CD4-positive, alpha-beta T cell treated with Interleukin-17A for 1 hour (primary cell): ENCODE measurements at regions not wholly inside any gene's neighbourhood (a gene's known extent, or its start where the extent isn't known, plus 50 kb on each side); places are given as distances from the start of the nearest gene placed in this dataset.

Source experiments
- DNase-seq: peaks from one replicate; pipeline ENCODE4 v3.0.0-alpha.2; 2020

DNA sequence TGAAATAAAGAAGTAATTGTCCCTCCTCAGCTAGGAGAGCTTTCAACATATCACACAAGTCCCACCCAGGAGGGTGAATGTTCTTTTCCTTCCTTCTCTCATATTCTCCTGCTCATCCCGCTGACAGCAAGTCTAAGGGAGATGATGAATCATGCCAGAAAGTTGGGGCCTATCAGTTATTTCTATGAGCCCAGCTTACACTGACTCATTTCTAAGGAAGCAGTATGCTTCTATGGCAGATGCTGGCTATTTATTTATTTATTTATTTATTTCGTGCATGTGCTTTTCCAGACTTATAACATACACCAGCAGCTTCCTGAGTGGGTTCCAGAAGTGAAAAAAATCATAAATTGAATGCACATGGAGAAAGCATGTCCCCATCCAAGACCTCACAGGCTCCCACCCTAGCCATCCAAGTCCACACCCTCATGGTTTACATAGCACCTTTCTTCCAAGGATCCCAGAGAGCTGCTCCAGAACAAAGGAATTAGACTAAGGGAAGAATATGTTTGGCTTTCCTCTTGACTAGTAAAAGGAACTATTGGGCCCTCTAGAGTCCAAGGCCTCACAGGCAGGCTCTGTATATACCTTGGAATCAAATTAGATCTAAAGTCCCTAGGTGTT is 1074.2 kb upstream of the ZEB2 start:
- DNase-seq, result no peak

DNA sequence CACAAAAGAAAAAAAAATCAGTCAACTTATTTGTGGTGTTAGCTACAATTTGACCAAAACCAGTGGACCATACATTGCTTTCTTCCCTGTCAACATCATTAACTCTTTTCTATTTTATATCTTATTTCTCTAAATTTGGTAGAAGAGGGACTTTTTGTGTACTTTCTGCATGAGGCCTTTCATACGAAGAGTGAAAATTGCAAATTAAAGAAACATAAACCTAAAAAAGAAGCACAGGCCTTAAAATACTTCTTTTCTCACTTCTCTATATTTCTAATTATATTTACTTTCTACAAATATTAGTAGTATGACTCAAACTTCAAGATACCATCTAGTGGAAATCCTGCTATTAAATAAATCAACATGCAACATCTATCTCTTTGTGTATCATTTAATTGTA is 1073.4 kb upstream of the ZEB2 start:
- no peak for DNase-seq

DNA sequence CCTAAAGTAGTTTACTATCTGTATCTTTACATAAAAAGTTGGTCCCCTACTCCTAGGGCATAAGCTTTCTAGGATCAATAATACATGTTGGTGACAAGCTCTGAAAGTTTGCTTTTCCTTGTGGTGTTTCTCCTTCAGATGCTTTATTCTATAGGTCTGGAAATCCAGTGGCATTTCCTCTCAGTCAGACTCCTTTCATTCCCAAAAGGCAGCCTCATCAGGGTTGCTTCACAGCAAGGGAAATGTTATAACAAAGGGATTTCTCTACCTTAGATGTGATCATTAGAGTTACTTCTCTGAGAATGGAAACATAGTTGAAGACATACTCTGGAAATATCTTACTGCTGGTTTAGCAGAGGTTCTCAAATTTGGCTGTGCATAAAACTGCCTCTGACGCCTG is 1072.4 kb upstream of the ZEB2 start:
- DNase-seq, result no peak

DNA sequence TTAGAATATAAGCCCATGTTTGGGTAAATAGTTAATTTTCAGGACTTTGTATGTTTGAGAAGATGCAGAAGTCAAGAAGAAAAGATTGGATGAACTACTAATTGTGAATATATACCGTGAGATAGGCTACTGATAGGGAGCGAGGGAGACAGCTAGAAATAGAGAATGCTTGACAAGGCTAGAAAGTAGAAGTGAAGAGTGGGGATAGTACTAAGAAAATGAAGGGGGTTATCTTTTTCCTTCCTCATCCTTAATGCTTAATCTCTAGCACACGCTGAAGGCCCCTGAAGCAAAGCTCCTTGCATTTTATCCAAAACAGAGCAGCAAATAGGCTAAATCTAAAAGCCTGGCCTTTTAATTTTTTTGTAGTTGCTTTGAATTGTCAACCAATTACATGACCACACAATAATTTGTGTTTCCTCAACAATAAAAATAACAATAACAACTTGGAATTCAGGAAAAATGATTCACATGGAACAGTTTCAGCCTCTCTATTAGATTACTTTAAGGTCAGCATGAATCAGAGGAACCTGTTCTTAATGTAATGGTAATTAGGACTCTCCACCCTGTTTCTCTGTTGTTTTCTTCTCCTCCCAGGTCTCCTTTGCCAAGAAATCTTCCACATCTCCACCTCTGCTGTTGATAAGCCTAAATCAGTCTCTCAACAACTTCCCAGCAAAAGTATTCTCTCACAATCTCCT is 1071.3 kb upstream of the ZEB2 start:
- DNase-seq, result no peak

DNA sequence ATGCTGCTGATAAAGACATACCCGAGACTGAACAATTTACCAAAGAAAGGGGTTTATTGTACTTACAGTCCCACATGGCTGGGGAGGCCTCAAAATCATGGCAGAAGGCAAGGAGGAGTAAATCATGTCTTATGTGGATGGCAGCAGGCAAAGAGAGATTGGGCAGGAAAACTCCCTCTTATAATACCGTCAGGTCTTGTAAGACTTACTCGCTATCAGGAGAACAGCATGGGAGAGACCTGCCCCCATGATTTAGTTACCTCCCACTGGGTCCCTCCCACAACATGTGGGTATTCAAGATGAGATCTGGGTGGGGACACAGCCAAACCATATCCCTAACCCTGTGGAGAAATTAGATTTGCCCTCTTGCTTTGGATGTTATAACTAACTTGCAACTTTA is 1068.0 kb upstream of the ZEB2 start:
- no peak for DNase-seq

DNA sequence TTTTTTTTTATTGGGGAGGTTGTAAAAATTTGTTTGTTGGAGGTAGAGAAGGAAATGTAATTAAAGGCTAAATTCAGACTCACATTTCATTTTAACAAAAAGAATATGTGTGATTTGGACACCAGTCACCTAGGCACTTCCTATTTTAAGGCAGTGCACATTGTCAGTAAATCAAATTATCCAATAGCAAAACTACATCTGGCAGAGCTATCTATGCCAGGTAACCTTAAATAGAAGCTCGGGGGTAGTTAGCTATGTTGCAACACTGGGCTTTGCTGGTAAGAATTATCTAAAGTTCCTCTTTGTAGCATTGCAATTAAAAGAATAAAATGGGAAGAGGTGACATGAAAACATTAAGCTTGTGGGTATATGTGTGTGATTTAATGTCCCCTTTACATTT is 1064.4 kb upstream of the ZEB2 start:
- no peak for DNase-seq

DNA sequence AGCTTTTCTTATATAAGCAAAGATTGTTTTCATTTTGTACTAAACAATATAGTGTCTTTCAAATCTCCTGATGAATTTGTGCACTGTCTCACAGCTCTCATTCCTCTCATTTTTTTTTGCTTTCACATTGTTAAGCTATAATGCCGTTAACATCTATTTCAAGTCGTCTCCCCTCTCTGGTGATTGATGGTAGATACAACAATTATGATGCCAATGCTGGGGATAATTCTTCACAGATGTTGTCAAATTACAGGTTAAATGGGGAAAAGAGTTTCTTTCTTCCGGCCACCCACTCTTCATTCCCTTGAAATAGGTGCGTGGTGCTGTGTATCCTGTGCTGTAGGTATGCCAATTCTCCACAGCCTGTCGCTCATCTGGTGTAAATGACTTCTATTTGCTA is 1053.7 kb upstream of the ZEB2 start:
- DNase-seq, result no peak

DNA sequence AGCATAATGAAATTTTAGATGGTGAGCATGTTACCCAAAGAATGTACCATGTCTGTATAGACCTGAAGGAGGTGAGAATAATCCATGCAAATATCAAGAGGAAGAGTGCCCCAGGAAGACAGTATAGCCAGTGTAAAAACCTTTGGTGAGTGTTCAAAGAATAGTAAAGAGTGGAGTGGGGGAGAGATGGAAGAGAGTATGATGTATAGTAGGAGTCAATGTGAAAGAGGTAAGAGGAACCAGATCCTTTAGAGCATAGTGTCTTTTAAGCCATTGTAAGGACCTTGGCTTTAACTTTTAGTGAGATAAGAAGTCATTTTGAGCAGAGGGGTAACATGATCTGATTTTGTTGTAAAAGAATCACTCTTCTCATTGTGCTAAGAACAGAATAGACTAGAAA is 1052.3 kb upstream of the ZEB2 start:
- no peak for DNase-seq

DNA sequence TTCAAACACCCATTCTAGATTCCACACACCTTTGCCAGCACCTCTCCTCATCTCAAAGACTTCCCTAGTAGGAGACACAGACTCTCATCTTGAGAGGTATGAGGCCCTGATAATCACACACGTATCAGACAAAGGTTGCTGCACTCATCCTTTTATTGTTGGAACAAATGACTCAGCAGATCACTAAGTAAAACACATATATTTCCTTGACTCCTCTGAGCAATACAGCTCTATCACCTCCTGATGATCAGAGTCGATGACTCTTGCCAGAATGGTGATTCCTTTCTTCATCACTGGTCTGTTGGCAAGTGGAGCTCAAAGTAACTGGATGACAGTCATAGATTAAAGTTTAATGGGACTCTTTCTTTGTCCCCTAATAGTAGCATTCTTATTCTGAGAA is 1049.2 kb upstream of the ZEB2 start:
- DNase-seq, result no peak

DNA sequence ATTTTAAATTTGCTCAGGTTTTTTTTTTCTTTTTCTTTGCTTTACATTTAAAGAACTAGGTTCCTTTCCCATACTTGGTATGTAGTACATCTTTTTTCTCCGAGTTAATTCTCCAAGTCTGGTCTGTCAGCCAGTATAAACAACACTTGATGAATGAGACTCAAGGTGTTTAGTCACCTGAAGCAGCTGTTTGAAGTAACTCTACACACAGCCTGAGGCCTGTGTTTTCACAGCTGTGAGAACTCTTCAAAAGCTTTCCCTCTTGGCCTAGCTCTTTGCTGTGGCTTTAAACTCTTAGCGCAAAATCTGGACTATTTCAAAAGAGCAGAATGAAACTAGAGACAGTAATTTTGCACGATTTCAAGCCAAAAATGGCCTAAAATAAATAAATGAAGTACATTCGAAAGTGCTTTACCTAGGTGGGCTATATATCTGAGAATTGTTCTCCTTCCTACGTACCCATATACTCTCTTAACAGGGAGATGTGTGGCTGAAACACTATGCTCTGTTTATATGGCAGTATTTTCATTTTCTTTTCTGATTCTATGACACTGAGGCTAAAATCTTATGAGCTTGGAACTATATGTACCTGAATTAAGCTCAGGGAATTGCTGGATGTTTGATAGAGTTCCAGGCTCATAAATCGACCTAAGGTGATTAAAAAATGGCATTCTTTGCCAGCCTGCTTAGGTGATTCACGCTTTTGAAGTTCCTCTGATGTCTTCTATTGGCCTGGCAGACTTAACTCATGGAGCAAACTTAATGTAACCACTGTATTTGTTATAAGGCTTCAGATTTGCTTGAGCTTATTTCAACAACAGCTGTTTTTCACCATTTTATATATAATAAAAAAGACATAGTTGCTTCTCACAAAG is 1044.1 kb upstream of the ZEB2 start:
- DNase-seq, result no peak

DNA sequence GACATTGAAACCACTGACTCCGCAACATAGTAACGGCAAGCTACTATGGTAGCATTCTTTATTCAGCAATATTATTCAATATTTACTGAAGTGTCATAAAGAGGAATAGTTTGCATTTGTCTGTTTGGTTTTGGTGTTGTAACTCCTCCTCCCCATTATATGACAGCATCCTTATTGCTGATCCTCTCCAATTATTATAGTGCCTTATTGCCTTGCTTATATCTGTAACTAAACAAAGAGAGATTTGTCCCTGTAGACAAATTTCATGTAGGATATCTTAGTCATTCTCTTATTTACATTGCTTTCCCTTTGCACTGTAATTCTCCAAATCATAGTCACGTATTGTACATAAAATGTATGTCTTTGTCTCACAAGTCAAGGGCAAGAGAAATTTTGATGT is 1041.2 kb upstream of the ZEB2 start:
- DNase-seq, result no peak

DNA sequence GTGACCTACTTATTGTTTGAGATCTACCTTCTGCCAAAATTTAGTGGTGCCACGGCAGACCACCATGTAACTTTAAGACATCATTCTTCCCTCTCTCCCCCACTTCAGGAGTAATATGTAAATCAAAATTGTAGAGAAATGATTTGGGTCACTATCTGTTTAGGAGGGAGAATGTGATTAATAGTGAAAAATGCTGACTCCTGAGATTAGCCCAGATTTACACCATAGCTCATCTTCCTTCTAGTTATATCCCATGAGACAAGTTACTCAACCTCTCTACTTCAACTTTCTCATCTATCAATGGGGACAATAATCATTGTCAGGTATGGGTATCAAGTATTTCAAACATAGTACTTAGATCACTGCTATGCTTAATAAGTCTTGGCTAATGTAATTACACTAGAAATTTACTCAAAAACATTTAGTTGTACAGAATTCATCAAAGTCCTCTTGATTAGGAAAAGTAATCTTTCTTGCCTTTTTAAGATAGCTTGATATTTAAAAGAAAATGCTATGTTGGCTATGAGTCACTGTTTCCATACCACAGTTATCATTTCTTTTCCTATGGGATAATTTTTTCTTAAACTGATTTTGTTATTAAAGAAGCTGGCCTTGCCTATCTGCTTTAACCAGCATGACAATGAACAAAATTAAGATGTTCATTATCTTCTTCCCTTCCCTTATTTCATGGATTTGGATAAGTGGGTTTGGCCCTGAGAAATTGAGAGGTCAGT is 1038.9 kb upstream of the ZEB2 start:
- no peak for DNase-seq

DNA sequence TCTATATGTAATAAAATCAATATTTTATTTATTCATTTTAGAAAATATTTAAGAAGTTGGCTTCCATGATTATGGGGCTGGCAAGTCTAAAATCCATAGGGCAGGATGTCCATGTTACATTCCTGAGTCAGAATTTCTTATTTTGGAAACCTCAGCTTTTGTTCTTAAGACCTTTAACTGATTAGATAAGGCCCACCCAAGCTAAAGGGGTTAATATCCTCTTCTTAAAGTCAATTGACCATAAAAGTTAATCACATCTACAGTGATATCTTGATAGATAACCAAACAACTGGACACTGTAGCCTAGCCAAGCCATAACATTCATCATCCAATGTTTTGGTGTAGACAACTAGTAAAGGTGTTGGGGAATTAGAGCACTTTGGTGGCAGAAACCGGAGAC is 1035.4 kb upstream of the ZEB2 start:
- no peak for DNase-seq

DNA sequence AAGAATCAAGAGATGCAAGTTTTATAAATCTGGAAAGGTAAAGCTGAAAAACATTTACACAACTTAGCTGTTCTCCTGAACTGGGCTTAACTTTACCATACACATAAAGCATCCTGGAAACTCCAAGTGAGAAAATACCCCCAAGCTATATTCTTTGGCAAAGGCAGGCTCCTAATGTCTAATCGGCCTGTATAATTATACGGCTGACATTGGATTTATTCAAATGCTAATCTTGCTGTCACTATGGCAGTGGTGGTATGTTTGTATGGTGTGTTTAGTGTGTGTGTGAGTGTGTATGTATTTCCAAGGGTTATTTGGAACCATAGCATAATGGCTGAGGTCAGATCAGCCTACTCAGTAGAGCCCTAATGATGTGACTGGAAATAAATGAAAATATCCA is 1031.8 kb upstream of the ZEB2 start:
- no peak for DNase-seq

DNA sequence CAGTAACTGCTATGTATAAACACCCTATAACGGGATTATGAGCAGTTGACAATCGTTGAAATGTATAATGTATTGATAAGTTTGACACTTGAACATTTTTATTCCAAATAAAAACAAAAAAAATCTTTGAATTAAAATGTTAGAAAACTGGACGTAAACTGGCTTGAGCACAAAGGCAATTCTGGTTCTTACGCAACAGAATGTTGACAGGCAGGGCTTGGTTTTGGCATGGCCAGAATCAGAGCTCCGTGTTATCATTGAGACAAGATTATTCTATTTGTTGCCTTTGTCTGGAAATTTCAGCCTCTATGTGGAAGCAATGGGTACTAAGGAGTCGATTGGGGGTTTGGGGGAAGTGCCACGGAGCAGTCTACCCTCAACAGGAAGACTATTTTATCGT is 1028.6 kb upstream of the ZEB2 start:
- no peak for DNase-seq

DNA sequence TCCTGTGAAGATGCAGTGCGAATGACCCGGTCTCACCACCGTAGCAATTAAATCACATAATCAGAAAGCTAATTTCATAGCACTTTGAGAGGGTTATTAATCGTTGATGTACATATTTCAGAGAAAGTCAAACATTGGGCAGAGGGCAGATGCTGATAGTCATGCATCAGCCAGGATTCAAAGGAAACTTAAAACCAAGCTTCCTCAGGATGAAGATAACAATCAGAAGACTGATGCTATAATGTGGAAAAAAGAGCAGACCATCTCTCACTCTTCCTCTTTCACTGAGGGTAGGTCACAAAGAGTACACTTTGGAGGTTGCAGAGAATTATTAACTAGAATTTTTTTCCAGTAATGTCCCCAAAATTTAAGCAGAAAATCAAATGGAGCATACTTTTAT is 1027.7 kb upstream of the ZEB2 start:
- DNase-seq, result no peak

DNA sequence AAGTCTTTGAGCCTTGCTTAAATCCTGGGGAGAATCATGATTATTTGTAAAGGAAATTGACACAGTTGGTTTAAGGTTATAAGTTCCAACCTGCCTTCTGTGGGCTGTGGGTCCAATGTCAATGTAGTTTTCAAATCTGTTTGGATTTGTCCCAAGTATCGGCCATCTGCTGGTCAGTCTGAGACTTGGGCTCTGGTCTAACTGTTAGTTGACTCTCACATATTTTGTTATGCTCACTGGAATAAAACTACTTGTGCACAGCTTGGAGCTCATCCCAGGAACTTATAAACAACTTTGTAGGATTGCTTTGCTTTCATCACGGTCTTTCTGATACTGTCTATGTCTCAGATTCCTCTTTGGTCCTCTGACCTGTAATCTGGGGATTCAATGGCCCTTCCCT is 1026.2 kb upstream of the ZEB2 start:
- no peak for DNase-seq

DNA sequence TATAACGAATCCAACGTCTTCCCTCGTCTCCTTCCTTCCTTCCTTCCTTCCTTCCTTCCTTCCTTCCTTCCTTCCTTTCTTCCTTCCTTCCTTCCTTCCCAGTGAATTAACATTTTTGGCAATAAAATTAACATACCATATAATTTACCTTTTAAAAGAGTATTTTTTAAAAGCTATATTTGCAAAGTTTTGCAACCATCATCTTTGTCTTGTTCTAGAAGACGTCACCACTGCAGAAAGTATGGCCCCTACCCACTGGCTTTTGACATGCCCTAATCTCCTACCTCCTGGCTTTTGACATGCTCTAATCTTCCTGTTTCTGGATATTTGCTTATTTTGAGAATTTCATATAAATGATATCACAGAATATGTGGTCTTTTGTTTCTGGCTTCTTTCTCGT is 1023.9 kb upstream of the ZEB2 start:
- no peak for DNase-seq

DNA sequence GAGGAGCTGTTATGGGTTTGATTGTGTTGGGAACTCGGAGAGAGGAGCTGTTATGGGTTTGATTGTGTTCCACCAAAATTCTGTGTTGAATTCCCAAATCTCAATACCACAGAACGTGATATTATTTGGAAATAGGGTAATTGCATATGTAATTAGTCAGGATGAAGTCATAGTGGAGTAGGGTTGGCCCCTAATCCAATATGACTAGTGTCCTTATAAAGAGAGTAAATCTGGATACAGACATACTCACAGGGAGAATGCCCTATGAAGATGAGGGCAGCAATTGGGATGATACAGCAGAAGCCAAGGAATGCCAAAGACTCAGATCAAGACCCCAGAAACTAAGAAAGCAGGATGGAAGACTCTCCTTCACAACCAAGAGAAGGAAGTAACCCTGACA is 1023.2 kb upstream of the ZEB2 start:
- no peak for DNase-seq

DNA sequence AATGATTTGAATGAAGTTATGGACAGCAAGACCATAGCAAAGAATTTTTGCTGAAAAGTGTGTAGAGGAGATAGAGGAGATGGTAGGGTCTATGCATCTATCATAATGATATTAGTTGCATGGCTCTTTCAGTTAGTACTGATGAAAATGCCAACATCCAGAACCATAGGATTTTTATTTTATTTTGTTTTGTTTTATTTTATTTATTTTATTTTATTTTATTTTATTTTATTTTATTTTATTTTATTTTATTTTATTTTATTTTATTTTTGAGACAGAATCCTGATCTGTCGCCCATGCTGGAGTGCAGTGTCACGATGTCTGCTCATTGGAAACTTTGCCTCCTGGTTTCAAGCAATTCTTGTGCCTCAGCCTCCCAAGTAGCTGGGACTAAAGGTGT is 1021.1 kb upstream of the ZEB2 start:
- DNase-seq, result no peak

DNA sequence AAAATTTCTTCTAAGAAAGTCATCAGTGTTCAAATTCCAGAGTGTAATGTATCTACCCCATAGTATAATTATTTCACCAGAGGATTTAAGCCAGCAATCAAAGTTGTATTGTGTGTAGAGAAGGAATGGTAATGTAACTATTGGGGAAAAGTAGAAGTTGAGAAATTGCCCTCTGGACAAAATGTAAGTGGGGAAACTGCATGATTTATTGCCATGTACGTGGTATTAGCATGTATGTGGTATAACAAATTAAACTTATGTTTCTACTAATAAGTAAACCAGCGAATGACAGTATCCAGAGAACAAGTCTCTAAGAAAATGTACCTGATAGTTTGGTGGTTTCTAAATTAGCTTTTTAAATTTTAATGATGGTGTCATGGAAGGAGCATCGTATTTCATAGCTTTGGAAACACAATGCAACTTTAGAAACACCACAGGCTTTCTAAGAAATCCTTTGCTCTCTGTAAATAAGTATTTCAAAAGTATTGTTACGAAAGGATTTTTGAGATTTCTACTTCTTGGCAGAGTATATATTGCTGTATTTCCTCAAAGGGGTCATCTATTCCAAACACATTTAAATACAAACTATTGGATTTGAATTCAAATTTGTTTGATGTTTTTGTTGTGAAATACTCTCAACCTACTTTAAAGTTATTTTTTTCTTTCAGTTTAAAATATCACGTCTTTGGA is 1018.9 kb upstream of the ZEB2 start:
- DNase-seq, result no peak

DNA sequence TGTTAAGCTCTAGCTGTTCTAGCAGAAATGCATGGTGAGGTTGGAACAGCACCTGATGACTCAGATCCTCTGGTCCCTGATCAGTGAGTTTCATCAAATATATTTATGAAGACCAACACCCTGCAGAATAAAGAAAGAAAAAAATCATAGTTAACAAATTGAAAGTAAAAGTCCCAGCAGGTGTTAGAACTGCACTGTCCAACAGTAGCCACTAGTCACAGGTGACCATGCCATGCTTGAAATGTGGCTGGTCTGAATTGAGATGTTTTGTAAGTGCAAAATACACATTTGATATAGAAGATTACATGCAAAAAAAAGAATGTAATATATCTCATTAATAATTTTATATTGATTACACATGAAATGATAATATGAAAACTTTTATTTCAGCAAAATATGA is 1010.7 kb upstream of the ZEB2 start:
- DNase-seq, result no peak

DNA sequence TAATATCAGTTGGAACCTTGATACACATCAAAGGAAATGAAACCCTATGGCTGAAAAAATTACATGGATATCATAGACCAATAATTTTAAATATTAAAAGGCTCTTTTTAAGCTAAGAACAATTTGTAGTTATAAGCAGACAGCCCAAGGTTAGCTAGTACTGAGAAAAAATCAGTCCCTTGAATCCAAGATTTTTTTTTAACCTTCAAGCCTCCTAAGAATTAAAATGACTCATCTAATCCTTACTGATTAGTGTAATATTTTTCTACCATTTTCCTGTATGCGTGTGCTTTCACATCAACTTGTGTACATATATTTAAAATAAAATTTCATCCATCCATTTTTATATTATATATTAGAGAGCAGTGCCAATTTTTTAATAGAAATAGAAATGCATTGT is 1004.9 kb upstream of the ZEB2 start:
- no peak for DNase-seq
